T-helper 22 cell (primary cell): ENCODE measurements at regions not wholly inside any gene's neighbourhood (a gene's known extent, or its start where the extent isn't known, plus 50 kb on each side); places are given as distances from the start of the nearest gene placed in this dataset.

Experiments
- DNase-seq: peaks from one replicate; pipeline ENCODE4 v3.0.0-alpha.2; 2020; ENCODE audit warnings: low read depth

- DNase-seq: no peak
These were observed 147.7 kb upstream of the RPS6KA2 start for GRCh38 chr6:166774770-166775169.

GRCh38 chr6:166774292-166774691 lies 147.2 kb upstream of the RPS6KA2 start:
- DNase-seq: no peak

- DNase-seq: no peak
These were observed 145.5 kb upstream of the RPS6KA2 start for GRCh38 chr6:166772518-166772917.

- no peak for DNase-seq
These were observed 144.7 kb upstream of the RPS6KA2 start for GRCh38 chr6:166771701-166772100.

- DNase-seq: no peak
These were observed 143.4 kb upstream of the RPS6KA2 start for GRCh38 chr6:166770216-166771116.

GRCh38 chr6:166769648-166770047 lies 142.6 kb upstream of the RPS6KA2 start:
- DNase-seq: no peak

GRCh38 chr6:166768761-166769160 lies 141.7 kb upstream of the RPS6KA2 start:
- DNase-seq: no peak

- no peak for DNase-seq
These were observed 140.2 kb upstream of the RPS6KA2 start for GRCh38 chr6:166767230-166767629.

GRCh38 chr6:166766769-166767168 lies 139.7 kb upstream of the RPS6KA2 start:
- DNase-seq: no peak

GRCh38 chr6:166765234-166765541 lies 138.1 kb upstream of the RPS6KA2 start:
- no peak for DNase-seq

- no peak for DNase-seq
These were observed 137.6 kb upstream of the RPS6KA2 start for GRCh38 chr6:166764473-166765233.

- DNase-seq: no peak
These were observed 136.8 kb upstream of the RPS6KA2 start for GRCh38 chr6:166763606-166764472.

- no peak for DNase-seq
These were observed 134.8 kb upstream of the RPS6KA2 start for GRCh38 chr6:166761801-166762200.

GRCh38 chr6:166760288-166760687 lies 133.2 kb upstream of the RPS6KA2 start:
- DNase-seq: peak; percentile 41

- DNase-seq: no peak
These were observed 131.2 kb upstream of the RPS6KA2 start for GRCh38 chr6:166758136-166758704.

- DNase-seq: no peak
These were observed 130.4 kb upstream of the RPS6KA2 start for GRCh38 chr6:166757232-166758135.

- no peak for DNase-seq
These were observed 127.4 kb upstream of the RPS6KA2 start for GRCh38 chr6:166754218-166755030.

GRCh38 chr6:166752928-166753721 lies 126.1 kb upstream of the RPS6KA2 start:
- no peak for DNase-seq

- DNase-seq: no peak
These were observed 125.0 kb upstream of the RPS6KA2 start for GRCh38 chr6:166752097-166752496.
